ENCODE measurements at regions not wholly inside any gene's neighbourhood (a gene's known extent, or its start where the extent isn't known, plus 50 kb on each side); places are given as distances from the start of the nearest gene placed in this dataset.

GRCh38 chr13:62014299-62014698, 598.6 kb upstream of the PCDH20 start:
- DNase-seq (ENCODE audit: low read depth) = peak; percentile 3

- no peak for DNase-seq (ENCODE audit: low read depth)
Observed at GRCh38 chr13:62003452-62003851, 587.8 kb upstream of the PCDH20 start.

DNA sequence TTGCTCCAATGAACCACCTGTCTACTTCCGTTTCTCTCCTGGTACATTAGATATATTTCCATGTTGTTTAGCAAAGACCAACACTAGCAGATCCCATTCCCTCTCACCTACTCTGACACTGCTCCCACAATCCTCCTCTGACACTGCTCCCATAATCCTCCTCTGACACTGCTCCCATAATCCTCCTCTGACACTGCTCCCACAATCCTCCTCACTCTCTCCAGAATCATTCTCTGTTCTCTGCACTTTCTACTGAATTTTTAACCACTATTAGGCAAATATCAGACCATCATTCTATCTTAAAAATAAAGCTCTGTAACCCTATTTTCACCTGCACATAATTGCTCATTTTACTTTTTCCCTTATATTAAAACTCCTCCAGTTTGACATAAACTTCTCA, 578.5 kb upstream of the PCDH20 start:
- no peak for DNase-seq (ENCODE audit: low read depth)

- DNase-seq (ENCODE audit: low read depth) = no peak
Observed at GRCh38 chr13:61989978-61990377, 574.3 kb upstream of the PCDH20 start.

GRCh38 chr13:61988810-61989209, 573.2 kb upstream of the PCDH20 start:
- DNase-seq (ENCODE audit: low read depth) = no peak

DNA sequence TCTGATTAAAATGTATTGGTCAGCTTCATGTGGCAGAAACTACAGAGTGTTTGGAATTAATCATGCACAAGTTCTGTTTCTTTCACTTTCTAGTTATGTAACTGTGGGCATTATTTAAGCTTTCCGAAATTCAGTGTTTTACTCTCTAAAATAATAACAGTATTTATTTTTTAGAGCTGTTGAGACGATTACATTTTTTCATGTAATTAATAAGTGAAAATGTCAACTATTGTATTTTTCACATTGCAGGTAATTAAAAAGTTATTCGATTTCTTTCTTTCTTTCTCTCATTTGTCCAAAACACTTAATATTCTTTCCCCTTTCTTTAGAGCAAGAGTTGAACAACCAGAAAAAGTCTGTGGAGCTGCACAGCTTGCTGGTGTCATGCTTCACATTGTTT, 559.4 kb upstream of the PCDH20 start:
- no peak for DNase-seq (ENCODE audit: low read depth)

DNA sequence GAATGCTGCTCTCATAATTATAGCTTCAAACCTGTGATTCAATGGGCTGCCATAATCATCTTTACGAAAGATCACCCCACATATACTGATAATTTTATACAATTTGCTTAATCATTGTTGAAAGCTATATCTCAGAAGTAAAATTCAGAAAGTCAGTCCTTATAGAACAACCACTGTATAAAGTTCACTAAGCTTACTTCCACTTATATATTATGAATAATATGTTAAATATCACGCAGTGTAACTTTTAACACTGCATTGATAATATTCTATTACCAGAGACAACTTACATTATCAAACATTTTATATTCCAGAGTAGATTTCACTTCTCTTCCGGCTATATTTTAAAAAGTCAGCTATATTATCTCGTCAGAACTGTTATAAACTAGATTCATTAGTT, 550.1 kb upstream of the PCDH20 start:
- DNase-seq (ENCODE audit: low read depth) = no peak

DNA sequence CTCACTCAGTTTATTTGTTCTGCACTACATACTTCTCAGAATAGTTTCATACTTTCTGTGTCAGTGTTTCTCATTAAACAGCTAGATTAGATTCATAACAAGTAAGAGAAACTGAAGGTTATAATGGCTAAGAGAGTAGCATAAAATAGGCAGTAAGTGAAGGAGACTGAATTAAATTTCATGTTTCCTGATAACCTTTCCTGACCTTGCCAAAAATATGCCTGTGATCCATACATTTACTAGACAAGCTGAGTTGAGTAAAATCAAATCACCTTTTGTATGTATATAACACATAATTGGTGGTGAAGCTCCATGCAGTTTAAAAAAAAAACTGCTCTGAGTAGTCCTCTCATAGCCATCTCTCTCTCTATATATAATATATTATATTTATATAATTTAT, 545.3 kb upstream of the PCDH20 start:
- DNase-seq (ENCODE audit: low read depth) = no peak

DNA sequence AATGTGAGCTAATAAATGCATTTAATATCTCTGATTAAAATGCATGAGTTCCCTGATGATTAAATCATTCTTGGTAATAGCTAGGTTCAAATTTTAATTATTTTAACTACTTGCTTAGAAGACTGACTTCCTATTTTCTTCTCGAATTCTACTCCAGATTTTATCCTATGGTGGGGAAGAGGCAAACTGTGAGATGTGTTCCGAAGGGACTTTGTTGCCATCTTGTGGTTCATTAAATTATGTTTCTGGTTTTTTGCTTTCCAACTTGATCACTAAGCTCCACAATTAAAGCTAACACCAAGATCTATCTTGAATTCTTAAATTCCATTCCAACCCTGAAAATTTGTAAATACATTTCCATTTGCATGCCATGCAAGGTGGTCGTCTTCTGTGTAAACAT, 538.4 kb upstream of the PCDH20 start:
- DNase-seq (ENCODE audit: low read depth) = no peak

DNA sequence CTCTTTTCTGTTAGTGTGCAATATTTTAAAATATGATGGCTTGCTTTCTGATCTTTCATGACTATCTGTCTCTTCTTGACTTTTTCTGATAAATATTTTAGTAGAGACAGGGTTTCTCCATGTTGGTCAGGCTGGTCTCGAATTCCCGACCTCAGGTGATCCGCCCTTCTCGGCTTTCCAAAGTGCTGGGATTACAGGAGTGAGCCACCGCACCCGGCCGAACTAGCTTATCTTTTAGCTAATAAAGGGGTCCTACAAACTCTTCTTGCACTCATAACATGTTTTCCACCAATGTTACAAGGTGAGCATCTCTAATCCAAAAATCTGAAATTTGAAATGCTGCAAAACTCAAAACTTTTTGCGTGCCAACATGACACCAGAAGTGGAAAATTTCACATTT, 535.2 kb upstream of the PCDH20 start:
- DNase-seq (ENCODE audit: low read depth) = no peak

GRCh38 chr13:61944329-61944929, 528.8 kb upstream of the PCDH20 start:
- DNase-seq (ENCODE audit: low read depth) = no peak

- DNase-seq (ENCODE audit: low read depth) = no peak
Observed at GRCh38 chr13:61935710-61936109, 520.1 kb upstream of the PCDH20 start.

DNA sequence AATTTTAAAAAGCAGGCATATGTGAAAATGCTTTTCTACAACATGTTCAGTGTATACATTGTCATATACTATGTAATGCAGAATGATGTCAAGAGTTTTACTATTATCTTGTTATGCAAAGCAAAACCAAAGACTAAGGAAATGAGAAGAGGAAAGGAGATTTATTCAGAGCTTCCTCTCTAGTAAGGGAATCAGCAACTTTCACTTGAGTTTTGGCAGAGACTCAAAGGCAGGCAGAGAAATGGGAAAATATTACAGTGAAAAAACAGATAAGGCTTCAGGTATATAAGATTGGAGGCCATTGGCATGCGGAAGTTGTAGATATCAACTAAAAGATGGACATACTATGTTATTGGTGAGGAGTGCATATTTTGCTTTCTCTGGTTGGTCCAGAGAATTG, 512.0 kb upstream of the PCDH20 start:
- no peak for DNase-seq (ENCODE audit: low read depth)

GRCh38 chr13:61918841-61919240, 503.2 kb upstream of the PCDH20 start:
- DNase-seq (ENCODE audit: low read depth) = no peak

DNA sequence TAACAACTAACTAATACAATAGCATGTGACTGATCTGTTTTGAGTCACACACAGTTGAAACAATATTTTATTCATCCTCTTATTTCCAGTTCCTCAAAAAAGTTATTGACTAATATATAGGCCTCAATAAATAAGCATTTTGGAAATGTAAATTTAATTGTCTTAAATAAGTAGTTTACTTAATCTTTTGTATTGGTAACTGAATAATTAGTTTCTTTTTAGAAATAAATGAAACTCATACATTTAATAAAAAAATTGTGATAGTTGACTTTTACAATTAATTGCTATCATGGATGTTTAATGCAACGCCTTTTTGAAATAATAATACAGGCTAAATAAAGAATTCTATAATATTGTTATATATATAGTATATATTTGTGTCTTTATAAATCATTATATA, 500.8 kb upstream of the PCDH20 start:
- no peak for DNase-seq (ENCODE audit: low read depth)

DNA sequence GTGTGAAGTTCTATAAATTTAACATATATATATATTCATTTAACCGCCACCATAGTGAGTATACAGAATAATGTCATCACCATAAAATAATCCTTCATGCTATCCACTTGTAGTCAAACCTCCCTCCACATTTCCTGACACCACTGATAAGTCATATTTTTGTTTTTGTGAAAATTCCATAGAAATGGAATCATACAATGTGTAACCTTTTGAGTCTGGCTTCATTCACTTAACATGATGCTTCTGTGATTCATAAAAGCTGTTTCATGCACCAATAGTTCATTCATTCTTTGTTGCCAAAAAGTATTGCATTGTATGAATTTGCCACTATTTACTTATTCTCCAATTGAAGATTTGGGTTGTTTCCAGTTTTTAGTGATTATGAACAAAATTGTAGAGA, 497.5 kb upstream of the PCDH20 start:
- no peak for DNase-seq (ENCODE audit: low read depth)

DNA sequence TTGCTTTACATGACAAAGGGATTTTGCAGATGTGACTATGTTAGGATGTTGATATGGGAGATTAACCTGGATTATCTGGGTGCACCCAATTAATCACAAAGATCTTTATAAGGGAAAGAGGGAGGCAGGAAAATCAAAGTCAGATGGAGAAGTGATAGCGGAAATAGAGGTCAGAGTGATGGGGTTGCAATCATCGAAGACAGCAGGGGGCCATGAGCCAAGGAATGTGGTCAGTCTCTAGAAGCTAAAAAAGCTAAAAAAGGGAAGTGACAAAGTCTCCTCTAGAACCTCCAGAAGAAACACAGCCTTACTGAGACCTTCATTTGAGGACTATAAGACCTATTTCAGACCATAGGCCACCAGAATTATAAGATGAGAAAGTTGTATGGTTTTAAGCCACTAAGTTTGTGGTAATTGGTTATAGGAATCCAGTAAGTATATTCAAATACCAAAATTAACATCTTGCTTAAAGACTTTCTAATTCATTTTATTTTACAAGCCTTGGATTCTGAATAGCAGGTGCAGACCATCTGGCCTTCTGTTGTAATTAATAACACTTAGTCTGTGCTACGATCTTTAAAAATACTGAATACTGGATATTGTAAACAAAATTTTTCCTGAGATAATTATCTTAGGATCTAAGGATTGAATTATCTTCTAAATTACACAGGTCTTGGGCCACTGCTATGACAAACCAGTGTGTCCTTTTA, 493.4 kb upstream of the PCDH20 start:
- DNase-seq (ENCODE audit: low read depth) = no peak

GRCh38 chr13:61905054-61905453, 489.4 kb upstream of the PCDH20 start:
- no peak for DNase-seq (ENCODE audit: low read depth)

- DNase-seq (ENCODE audit: low read depth) = no peak
Observed at GRCh38 chr13:61901946-61902541, 486.4 kb upstream of the PCDH20 start.

DNA sequence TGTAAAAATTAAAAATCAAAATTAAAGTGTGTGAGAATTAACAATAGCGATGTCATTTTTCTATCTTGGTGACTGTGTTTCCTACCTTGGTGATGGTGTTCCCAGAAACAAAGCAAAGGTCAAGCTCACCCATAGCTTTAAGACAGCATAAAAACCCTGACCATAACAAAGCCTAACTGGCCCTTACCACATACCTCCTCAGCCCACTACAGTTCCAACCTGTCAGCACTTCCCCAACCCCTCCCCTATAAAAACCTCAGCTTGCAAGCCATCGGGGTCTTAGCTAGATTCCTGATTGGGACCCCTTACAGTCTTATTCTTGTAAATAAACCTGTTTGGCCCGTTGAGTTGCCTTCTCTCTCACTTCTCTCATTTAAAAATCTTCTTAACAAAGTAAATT, 484.4 kb upstream of the PCDH20 start:
- DNase-seq (ENCODE audit: low read depth) = no peak

DNA sequence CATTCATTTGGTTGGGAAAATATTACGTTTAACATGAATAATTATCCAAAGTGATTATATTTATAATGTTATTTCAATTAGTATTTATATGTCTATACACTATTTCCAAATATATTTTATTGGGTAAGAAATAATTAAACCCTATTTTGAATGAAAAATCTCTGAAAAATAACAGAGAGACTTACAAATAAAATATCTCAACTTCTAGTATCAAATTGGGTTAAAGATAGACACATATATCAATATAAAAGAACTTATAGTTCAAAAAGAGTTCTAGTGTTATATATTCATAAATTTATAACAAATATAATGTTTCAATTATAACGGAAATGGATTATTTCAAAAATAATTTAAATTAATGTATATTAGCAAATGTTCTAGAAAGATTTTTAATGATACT, 482.6 kb upstream of the PCDH20 start:
- DNase-seq (ENCODE audit: low read depth) = no peak

DNA sequence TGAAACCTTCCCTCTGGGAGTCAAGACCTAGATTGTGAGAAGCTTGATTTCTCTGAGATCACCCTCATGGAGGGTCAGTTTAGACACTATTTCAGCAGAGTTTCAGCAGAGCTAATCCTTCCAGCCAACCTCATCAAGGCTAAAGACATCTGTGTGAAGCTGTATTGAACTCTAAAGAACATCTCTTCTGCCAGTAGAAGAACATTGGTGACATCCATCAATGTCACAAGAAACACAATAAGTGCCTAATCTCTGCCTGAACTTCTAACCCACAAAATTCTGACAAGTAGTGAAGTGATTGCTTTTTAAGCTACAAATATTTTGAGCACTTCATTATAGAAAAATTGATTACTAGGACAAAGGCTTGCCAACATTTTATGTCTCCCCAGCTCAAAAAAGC, 475.8 kb upstream of the PCDH20 start:
- no peak for DNase-seq (ENCODE audit: low read depth)

- no peak for DNase-seq (ENCODE audit: low read depth)
Observed at GRCh38 chr13:61884830-61885229, 469.2 kb upstream of the PCDH20 start.
